ENCODE measurements at regions not wholly inside any gene's neighbourhood (a gene's known extent, or its start where the extent isn't known, plus 50 kb on each side); places are given as distances from the start of the nearest gene placed in this dataset.

- no peak for TF ChIP-seq GTF2F1 (IDR thresholded peaks at IDR 0.05; ENCODE audit: low read depth, low read length)
- TF ChIP-seq ETV5 (CRISPR knock-in tag; IDR thresholded peaks at IDR 0.05; ENCODE audit: low read depth): no peak
- no peak for TF ChIP-seq CHCHD3 (CRISPR knock-in tag; IDR thresholded peaks at IDR 0.05)
- TF ChIP-seq MCM3 (IDR thresholded peaks at IDR 0.05): no peak
- TF ChIP-seq RERE (CRISPR knock-in tag; IDR thresholded peaks at IDR 0.05; ENCODE audit: borderline replicate concordance): no peak
- TF ChIP-seq, protein P1, sequence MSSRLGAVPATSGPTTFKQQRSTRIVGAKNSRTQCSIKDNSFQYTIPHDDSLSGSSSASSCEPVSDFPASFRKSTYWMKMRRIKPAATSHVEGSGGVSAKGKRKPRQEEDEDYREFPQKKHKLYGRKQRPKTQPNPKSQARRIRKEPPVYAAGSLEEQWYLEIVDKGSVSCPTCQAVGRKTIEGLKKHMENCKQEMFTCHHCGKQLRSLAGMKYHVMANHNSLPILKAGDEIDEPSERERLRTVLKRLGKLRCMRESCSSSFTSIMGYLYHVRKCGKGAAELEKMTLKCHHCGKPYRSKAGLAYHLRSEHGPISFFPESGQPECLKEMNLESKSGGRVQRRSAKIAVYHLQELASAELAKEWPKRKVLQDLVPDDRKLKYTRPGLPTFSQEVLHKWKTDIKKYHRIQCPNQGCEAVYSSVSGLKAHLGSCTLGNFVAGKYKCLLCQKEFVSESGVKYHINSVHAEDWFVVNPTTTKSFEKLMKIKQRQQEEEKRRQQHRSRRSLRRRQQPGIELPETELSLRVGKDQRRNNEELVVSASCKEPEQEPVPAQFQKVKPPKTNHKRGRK (tag; IDR thresholded peaks at IDR 0.05): no peak
- no peak for TF ChIP-seq PHTF2 (CRISPR knock-in tag; IDR thresholded peaks at IDR 0.05)
- TF ChIP-seq HMGN3 (IDR thresholded peaks at IDR 0.05; ENCODE audit: borderline replicate concordance, extremely low read depth, insufficient read length, low read depth, low read length): no peak
- TF ChIP-seq NFATC3 (IDR thresholded peaks at IDR 0.05): no peak
- TF ChIP-seq LEF1 (IDR thresholded peaks at IDR 0.05): no peak
- TF ChIP-seq, protein P2, sequence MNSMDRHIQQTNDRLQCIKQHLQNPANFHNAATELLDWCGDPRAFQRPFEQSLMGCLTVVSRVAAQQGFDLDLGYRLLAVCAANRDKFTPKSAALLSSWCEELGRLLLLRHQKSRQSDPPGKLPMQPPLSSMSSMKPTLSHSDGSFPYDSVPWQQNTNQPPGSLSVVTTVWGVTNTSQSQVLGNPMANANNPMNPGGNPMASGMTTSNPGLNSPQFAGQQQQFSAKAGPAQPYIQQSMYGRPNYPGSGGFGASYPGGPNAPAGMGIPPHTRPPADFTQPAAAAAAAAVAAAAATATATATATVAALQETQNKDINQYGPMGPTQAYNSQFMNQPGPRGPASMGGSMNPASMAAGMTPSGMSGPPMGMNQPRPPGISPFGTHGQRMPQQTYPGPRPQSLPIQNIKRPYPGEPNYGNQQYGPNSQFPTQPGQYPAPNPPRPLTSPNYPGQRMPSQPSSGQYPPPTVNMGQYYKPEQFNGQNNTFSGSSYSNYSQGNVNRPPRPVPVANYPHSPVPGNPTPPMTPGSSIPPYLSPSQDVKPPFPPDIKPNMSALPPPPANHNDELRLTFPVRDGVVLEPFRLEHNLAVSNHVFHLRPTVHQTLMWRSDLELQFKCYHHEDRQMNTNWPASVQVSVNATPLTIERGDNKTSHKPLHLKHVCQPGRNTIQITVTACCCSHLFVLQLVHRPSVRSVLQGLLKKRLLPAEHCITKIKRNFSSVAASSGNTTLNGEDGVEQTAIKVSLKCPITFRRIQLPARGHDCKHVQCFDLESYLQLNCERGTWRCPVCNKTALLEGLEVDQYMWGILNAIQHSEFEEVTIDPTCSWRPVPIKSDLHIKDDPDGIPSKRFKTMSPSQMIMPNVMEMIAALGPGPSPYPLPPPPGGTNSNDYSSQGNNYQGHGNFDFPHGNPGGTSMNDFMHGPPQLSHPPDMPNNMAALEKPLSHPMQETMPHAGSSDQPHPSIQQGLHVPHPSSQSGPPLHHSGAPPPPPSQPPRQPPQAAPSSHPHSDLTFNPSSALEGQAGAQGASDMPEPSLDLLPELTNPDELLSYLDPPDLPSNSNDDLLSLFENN (IDR thresholded peaks at IDR 0.05; ENCODE audit: low read depth in 2 of 2, low read length in 2 of 2): no peak
- no peak for TF ChIP-seq NR0B1 (IDR thresholded peaks at IDR 0.05; ENCODE audit: partially characterized antibody)
- TF ChIP-seq SP2 (IDR thresholded peaks at IDR 0.05; ENCODE audit: extremely low read depth, low read depth, low read length, poor library complexity, severe bottlenecking): no peak
These were observed 371.1 kb downstream of the FOXA2 start (continued) for GRCh38 chr20:22213271-22213670.

All from K562 (cell line).